ENCODE measurements at regions not wholly inside any gene's neighbourhood (a gene's known extent, or its start where the extent isn't known, plus 50 kb on each side); places are given as distances from the start of the nearest gene placed in this dataset.

DNA sequence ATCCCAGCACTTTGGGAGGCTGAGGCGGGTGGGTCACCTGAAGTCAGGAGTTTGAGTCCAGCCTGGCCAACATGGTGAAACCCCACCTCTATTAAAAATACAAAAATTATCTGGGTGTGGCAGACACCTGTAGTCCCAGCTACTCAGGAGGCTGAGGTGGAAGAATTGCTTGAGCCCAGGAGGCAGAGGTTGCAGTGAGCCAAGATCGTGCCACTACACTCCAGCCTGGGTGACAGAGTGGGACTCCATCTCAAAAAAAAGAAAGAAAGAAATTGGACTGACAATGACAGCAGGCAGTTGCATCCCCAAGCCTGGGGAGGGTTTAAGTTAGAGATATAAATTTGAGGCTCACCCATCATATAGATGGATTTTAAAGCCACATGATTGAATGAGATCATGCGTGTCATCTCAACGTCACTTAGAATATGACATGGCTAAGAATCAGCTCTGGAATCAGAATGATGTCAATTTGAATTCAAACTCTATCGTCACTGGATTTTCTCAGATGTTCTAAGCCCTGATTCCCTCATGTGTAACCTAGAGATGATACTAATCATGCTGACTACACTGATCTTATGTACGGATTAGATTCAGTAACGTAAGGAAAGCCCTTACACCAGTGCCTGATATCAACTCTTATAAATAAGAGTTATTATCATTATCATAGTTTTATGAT, 534.0 kb upstream of the JARID2 start:
- peak; percentile 61 for DNase-seq

GRCh38 chr6:14713008-14713960, 532.6 kb upstream of the JARID2 start:
- DNase-seq: peak; percentile 95

- no peak for DNase-seq
Observed at GRCh38 chr6:14713966-14714631, 531.8 kb upstream of the JARID2 start.

DNA sequence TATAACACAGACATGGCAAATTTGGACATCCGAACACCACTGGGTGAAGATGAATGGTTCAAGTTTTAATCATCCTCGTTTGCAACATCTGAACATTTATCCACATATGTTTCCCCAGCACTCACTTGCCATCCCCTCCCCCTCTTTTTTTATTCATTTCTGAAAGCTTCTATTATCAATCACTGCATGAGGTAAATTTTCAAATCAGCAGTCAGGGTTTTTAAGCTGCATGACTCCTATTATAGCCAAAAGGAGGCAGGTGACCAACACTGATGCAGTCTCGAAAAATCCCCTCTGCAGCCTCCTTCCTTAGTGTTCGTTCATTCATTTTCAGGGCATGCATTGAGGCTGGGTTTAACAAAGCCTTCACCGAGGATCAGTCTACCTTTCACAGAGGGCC, 530.8 kb upstream of the JARID2 start:
- no peak for DNase-seq

DNA sequence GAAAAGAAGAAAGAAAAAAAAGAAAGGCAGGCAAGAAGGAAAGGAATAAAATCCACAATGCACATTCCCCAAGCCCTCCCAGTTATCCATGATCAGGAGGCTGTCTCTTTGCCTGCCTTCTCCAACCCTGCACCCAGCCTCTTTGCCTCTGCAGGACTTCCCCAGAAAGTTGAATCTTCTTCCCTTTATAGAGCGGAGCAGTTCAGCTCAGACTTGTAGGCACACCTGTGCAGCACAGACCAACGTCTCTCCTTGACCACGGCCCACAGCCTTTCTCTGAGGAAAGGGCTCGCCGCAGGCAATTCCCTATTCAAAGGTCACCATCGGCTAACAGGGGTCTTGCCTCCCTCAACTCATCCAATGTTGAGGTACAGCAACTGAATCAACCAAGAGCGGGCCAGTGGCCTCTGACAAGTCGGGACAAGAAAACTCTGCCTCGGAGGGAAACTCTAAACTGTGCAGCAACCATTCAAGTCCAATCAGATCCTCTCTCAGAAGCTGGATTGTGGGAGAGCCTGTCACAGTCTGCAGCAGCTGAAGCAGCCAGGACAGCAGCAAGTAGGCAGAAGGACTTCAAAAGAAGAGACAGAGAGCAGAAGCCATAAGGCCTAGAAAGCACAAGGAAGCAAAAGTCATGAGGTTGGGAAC, 529.2 kb upstream of the JARID2 start:
- DNase-seq: no peak

DNA sequence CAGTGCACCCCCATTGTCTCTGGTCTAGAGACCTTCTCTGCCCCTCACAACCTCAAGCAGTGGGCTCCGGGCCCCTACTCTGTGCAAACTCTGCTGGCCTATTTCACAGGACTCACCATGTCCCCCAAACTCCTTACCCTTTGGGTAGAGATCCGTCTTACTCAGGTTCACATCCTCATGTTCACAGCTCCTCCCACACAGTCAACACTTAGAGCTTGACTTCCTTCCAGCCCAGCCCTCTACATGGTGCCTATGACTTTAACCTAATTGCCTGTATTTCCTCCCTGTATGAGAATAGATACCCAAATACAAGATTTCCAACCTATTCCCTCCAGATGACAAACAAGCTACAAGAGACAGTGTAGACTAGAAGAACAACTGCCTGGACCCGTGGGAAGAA, 528.6 kb upstream of the JARID2 start:
- no peak for DNase-seq

DNA sequence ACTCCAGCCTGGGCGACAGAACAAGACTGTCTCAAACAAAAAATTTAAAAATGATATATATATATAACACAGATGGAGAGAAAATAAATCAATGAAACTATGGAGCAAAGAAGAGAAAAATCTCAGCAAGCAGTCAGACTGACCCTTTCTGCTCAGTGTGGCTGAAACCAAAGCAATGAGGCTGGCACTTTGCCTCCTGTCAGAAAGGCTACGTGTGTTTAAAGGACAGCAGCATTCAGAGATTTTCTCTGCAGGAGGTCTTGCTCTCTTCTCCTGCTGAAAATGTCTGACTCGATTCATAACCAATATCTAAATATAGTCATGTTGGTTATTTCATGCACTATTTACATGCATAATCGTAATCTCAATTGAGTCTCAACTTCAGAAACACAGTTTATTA, 527.0 kb upstream of the JARID2 start:
- DNase-seq: no peak

DNA sequence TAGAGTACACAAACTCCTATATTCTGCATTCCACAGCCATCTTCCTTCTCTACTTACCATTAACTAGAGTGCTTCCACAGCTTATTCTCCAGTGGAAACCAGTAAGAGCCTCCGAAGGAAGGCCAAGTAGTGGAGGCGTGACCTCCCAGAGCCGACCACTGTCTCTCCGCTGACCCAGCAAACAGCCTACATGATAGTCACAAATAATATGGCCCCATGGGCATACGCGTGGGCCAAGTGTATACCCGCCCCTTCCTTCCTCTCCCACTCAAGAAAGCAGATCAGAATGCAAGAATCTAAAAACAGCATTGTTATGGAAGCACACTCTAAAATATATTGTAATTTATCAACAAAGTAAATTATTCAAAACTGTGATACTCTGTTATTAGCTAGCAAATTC, 526.6 kb upstream of the JARID2 start:
- DNase-seq: peak; percentile 59

DNA sequence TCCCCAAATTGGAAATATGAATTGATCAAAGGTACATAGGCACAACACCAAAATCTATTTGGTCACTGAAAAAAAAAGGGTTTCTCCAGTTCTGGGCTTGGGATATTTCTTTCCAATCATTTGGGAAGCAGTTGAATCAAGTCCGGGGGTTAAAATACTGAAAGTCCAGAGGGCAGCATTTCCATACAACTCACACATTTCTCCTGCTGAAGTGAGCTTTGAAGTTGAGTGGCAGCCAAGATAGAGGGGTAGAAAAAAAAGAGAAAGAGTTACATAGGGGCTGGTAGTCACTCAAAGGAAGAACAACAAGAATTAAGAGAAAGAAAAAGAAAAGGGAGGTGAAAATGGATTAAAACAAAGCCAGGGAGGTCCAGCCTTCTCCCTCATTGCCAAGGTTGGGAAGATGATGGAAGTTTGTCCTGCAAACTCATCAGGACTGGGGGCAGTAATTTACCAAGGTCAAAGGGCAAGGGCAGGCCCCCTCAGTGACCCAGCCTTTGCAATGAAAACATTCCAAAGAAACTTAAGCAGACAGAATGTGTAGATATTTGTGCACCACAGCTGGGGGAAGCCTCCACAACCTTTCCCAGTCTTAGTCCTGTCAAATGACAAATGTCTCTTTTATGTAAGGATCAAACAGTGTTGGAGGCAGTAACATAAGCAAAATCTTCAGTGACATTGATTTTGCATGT, 525.3 kb upstream of the JARID2 start:
- DNase-seq: no peak

DNA sequence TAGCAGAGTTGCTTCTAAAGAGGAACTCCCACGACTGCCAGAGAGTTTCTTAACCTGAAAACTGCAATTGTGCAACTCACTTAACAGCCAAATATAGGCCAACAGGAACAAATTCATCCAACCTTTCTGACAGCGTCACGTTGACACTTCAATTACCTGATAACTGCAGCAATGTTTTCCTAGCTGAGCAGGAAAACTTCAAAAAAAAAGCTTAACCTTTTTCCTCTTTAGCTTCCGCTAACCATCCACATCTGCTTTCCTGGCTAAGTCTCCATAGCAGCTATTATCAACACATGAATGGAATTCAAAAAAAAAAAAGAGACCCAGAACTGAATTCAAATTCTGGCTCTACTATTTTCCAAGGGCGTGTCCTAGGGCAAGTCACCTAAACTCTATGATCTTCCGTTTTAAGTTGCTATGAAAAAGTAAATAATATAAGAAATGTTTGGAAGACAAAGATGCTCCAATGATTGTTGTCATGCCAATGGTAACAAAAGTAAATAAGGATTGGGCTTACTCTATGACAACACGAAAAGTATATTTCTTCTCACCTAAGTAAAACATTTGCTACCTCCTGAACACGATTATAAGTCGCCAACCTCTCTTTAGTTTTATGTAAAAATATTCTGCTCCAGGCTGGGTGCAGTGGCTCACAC, 524.6 kb upstream of the JARID2 start:
- DNase-seq: peak; percentile 83

GRCh38 chr6:14722001-14722562, 523.8 kb upstream of the JARID2 start:
- no peak for DNase-seq

DNA sequence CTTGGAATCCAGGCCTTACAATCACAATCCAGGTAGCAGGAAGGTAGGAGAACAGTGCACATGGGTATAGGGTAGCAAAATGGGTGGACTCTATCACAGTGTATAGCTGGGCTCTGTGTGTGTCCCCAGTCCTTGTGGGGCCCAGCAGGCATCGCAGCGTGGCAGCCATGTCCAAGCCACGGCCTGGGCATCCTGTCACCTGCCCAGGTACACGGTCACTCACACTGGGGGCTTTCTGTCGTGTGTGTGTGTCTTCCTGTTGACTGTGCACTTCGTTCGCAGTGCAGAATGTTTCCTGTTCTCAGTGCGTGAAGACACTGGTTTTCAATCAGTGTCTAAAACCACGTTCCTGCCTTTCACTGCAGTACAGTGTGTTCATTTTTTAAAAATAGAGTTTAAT, 523.2 kb upstream of the JARID2 start:
- no peak for DNase-seq

- no peak for DNase-seq
Observed at GRCh38 chr6:14723535-14724086, 522.3 kb upstream of the JARID2 start.

DNA sequence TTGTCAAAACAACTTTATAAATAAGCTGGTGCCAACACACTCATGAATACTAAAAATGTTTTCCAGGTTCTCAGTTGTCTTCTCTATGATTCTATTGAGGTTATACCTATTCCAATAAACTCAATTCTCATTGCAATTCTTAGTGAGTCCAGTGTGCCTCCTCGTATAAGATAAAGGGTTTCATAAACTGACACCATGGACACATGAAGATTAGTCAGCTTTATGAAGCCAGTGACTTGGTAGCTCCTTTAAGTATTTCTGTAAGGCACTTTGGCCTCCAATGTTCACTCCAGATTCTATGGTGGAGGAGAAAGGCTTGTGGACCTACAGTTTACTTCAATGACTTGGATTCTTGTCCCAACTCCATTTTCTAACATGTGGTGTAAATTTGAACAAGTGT, 521.3 kb upstream of the JARID2 start:
- DNase-seq: no peak

DNA sequence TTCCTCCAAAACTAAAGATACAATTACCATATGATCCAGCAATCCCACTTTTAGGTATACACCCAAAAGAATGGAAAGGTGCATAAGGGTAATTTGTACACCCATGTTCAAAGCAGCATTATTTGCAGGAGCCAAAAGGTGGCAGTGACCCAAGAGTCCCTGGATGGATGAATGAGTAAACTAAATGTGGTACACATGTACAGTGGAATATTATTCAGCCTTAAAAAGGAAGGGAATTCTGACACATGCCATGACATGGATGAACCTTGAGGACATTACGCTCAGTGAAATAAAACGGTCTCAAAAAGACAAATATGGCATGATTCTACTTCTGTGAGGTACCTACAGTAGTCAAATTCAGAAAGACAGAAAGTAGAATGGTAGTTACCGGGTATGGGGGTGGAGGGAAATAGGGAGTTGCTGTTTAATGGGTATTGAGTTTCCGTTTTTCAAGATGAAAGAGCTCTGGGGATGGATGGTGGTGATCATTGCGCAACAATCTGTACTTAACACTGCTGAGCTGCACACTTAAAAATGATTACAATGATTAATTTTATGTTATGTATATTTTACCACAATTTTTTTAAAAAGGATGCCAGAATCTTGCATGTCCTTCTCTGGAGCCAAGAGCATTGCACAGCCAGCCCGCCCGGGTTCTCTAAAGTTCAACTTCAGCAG, 518.9 kb upstream of the JARID2 start:
- peak; percentile 64 for DNase-seq

- peak; percentile 92 for DNase-seq
Observed at GRCh38 chr6:14727494-14728395, 518.1 kb upstream of the JARID2 start.

DNA sequence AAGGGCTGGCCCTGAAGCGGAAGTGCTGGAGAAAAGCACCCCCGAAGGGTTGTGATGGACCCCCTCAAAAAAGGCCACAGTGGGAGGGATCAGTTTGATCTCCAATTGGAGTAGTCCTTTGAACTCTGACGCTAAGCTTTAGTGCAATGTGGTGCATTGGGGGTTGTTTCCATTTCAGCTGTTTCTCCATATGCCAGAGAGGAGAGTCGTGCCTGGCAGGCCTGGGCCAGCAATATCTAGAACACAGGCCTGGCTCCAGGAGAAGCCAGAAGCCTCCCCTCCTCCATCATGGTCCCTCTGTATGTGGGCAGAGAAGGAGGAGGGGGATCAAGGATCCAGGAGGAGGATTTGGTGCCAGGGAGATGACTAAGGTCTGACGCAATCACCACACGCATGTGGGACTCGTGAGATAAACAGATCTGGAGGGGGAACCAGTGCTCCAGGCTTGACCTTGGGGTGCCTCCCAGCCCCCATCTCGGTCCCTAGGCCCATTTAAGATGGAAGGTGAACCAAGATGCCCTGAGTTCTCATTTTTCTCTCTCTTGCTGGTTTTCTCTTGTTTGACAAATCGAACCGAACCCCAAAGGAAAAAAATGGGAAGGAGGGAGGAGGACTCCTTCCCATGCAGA, 517.4 kb upstream of the JARID2 start:
- peak; percentile 87 for DNase-seq

DNA sequence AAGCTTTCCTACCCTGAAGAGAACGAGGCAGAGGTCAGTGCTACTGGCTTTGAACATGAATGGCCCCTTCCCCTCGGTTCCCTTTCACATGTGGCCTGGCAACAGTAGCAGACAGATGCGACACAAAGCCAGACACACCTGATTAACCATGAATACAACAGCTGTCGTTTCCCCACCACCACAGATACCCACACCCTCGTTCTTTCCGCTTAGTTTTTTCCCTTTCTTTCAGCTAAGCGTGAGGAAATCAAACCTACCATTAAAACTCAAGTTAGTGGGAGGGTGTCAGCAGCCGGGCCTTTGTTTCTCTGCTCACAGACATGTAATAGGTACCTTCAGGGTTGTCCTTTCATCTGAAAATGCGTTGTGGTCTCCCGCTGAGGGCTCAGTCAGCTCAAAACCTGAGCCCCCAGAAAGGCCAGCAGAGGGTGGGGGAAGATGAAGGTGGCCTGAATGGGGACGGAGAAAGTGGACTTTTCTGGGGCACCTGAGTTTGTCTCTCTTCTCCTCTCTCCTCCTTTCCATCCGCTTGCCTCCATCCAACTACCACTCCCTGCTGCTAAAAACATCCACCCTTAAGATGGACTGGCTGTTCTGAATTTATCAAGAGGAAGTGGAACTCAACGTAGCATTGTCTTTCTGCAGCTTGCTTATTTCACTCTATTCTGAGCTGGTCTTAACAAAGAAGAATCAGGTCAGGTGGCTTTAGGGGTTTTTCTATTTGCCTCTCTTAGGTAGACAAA, 516.6 kb upstream of the JARID2 start:
- DNase-seq: peak; percentile 56

All from suppressor macrophage treated with lipopolysaccharide for 4 hours (primary cell).